SHP77 treated with DMSO at 0.1 percent for 48 hours (cell line): ENCODE measurements at regions not wholly inside any gene's neighbourhood (a gene's known extent, or its start where the extent isn't known, plus 50 kb on each side); places are given as distances from the start of the nearest gene placed in this dataset.
"Not testable (repeated sequence)": the region's sequence is repeated elsewhere in the genome, so short reads cannot be mapped to it uniquely, and the experiment has no call there.

Experiments used
- DNase-seq: peaks from one replicate; lab custom pipeline; 2025; lab: John Stamatoyannopoulos, UW

GRCh38 chr1:148432318-148432717, 50.8 kb downstream of the PPIAL4G start:
- DNase-seq: not testable (repeated sequence)

DNA sequence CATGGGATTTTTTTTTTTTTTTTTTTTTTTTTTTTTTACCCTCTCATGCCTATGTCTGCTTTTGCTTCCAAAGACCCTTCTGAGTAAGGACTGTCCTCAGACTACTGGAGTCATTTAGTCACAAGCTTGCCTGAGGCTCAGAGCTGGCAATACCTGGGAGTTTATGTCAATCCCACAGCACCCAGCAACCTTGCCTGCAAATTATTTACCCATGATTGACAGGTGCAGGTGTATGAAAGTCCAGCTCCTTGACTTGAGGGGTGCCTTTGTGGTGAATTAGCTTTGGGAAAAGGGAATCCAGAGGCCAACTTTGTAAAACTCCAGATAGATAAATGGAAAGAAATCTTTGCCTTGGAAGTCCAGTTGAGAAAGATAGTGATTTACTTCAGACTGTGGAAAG, 53.2 kb downstream of the PPIAL4G start:
- not testable (repeated sequence) for DNase-seq

DNA sequence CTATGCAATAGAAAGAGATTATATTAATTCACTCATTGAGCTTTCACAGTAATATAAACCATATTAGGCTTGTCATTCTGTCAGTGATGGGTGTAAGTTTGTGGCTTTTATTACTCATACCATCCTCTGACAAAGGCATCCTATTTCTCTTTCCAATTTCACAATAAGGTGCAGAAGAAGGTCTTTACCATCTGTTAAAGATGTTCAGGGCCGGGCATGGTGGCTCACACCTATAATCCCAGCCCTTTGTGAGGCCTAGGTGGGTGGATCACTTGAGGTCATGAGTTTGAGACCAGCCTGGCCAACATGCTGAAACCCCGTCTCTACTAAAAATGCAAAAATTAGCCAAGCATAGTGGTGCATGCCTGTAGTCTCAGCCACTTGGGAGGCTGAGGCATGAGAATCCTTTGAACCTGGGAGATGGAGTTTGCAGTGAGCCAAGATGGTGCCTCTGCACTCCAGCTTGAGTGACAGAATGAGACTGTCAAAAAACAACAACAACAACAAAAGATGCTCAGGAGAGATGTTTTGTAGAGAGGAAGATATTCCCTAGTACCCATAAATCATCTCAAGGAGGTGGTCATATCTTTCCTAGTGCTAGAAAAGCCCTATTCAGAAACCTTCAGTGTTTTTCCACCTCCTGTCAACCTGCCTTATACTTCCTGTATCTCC, 56.0 kb downstream of the PPIAL4G start:
- DNase-seq: not testable (repeated sequence)

GRCh38 chr1:148426385-148426784, 56.7 kb downstream of the PPIAL4G start:
- not testable (repeated sequence) for DNase-seq

GRCh38 chr1:148424143-148425003, 58.7 kb downstream of the PPIAL4G start:
- not testable (repeated sequence) for DNase-seq

- not testable (repeated sequence) for DNase-seq
These were observed 60.2 kb downstream of the PPIAL4G start for GRCh38 chr1:148422921-148423320.

GRCh38 chr1:148417241-148417640, 65.9 kb downstream of the PPIAL4G start:
- not testable (repeated sequence) for DNase-seq

DNA sequence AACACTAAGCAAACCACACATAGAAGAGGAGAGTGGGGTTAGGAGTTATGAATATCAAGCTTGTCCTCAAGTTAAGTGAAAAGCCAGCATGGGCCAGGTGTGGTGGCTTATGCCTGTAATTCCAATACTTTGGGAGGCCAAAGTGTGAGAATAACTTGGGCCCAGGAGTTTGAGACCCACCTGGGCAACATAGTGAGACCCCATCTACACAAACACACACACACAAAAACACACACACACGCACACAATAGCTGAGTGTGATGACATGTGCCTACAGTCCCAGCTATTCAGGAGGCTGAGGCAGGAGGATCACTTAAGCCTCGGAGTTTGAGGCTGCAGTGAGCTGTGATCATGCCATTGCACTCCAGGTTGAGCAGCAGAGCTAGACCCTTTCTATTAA, 69.7 kb downstream of the PPIAL4G start:
- not testable (repeated sequence) for DNase-seq

DNA sequence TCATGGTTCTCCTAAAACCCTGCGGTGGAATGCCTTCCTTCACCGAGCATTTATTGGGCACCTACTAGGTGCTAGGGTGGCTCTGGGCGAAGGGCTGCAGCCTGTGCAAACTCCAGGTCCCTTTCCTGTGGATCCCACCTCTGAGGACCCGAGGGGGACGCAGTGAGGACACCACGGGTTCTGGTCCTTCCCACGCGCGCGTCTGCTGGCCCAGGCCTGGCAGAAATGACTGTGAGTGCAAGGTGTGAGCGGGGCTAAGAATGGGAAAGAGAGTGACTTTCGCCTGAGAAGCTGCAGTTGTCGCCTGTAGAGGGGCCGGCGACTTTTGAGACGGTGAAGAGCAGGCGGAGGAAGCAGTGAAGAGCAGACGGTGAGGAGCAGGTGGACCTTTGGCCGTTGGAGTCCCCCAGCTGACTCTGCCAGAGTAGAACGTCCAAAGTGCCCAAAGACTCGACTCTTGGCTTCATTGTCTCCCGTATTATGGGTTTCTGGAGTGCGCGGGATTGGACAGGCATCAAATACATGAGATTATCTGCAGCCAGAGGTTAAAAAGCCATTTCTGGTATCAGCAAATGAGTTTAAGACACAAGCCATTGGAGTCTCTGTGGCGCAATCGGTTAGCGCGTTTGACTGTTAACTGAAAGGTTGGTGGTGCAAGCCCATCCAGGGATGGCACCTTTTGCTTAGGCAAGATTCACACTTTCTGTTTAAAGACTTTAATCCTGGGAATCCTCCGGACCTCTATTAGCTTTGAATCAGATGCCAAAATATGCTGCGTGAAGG, 78.1 kb downstream of the PPIAL4G start:
- DNase-seq: not testable (repeated sequence)

DNA sequence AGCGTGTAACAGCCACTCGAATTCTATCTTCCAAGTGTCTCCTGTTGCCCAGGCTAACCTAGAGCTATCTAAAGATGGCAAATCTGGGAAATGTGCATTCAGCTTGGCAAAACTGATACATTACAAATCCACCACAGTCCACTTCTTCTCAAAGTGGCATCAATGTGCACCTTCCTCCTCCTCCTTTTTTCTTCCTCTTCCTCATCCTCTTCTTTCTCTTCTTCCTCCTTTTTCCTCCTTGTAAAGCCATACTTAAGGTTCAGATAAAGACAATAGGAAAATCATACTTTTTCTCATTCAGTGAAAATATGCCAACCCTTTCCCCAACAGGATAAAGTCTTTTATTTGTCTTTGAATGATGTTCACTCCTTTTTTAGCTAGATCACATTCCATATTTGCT, 79.2 kb downstream of the PPIAL4G start:
- DNase-seq: not testable (repeated sequence)

DNA sequence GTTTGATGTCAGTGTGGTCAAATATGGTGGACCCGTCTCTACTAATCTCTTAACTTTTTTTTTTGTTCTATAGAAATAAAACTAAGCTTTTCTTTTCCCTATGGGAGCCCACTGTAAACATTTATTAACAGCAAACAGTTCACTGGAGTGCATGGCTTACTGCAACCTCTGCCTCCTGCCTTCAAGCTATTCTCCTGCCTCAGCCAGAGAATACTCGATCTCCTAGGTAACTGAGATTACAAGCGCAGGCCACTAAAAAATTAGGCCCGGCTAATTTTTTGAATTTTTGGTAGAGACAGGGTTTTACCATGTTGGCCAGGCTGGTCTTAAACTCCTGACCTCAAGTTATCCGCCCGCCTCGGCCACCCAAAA, 80.0 kb downstream of the PPIAL4G start:
- DNase-seq: not testable (repeated sequence)

DNA sequence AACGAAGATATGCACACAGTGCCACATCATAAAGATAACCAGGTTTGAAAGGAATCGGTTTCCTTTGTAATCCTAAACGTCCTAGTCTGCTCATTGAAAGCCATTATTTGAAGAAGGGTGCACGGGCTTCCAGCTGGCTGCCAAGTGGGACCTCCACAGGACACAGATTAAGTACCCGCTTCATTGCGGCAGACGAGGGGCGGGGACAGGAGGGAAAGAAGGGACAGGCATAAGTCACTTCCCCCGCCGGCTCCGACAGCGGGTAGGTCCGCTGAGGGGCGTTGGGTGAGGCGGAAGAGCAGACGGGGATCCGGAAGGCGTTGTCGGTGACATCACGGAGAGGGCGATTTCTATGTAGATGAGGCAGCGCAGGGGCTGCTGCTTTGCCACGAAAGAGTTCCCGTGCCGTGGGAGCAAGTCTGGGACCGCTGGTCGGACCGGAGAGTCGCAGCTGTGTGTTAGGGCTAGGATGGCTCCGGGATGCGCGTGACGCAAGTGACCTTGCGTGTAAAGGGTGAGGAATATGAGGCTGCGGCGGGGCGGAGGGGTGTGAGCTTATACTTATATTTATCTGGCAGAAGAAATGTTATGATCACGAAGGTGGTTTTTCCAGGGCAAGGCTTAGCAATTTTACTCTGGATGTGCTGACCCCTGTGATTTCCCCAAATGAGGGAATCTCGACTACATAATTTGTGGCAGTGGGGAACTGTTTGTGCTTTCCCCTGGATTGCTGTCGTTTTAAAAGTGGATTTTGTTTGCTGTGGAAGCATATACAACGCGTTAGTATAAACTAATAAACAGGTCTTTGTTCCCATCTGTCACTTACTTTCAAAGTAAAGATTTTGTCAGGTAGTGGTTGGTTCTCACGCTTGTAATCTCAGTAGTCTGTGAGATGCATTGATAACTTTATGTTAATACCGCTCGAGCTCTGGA, 80.7 kb downstream of the PPIAL4G start:
- peak; percentile 96 for DNase-seq

DNA sequence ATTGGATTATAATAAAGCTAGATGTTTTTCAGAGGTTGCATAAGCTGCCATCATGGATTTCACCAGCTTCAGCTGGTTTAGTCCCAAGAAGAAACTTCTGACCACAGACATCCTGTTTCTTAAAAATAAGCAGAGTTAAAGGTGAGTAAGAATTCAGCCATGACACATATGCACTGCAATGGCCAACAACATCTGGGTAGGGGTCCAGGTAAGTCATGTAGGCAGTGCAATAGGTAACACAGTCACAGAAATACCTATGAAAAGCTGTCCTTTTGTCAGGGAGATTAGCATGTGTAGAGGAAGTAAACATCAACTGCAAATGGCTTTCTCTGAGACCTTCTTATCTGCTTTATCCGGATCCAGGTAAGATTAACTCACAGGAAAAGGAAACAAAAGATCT, 85.6 kb downstream of the PPIAL4G start:
- DNase-seq: not testable (repeated sequence)

DNA sequence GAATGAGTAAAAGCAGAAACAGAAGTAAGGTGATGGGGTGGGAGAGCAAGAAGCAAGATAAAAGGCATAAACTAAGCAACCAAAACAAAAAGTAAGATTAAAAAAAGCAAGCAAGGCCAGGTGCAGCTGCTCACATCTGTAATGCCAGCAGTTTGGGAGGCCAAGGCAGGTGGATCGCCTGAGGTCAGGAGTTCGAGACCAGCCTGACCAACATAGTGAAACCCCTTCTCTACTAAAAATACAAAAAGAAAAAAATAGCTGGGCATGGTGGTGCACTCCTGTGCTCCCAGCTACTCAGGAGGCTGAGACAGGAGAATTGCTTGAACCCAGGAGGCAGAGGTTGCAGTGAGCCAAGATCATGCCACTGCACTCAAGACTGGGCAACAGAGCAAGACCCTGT, 90.6 kb downstream of the PPIAL4G start:
- not testable (repeated sequence) for DNase-seq

DNA sequence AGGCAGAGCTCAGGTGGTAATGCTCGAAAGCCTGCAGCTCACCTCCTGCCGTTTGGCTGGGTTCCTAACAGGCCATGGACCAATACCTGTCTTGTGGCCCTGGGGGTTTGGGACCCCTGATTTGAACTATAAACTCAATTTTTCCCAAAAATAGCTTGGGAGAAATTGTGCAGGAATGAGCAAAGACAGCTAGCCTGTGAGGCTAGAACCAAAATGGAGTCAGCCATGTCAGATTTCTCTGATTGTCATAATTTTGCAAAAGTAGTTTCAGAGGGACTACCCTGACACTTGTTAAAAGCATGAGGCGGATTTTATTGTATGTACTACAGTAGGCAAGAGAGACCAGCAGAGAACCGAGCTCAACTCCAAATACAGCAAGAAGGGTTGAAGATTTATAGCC, 91.8 kb downstream of the PPIAL4G start:
- not testable (repeated sequence) for DNase-seq

DNA sequence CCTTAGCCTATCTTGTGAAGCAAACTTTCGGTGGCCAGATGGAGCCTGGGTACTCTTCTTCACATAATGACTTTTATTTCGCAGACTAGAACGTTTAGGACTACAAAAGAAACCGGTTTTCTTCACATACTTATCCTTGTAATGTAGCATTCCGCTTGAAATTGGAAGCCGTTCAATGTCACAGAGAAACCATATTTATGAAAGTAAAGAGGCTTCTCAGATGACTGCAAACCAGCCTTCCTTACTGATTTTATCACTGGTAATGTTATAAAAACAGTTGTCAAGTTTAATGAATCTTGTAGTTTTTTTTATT, 94.1 kb downstream of the PPIAL4G start:
- DNase-seq: no peak

DNA sequence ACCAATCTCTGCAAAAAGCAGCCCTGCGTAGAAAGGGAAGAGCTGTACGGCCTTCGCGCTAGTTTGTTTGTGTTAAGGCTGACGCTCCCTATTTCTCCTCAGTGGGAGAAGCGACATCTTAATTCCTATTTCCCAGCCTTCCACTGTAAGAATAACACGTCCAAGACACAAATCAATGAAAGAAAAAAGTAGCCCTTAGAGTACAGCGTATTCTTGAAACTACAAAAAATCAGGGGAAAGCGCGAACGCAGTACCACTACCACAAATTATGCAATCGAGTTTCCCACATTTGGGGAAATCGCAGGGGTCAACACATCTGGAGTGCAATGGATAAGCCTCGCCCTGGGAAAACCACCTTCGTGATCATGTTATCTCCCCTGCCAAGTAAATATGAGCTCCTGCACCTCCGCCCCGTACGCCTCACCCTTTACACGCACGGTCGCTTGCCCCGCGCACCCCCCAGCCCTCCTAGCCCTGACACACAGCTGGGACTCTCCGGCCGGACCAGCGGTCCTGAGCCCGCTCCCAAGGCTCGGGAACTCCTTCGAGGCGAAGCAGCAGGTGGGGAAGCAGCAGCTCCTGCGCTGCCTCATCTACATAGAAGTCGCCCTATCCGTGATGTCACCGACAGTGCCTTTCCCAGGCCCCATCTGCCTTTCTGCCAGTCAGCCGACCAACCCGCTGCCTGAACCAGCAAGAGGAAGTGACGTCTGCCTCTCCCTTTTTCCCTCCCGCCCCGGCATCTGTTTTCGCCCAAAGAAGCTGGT, 94.7 kb downstream of the PPIAL4G start:
- DNase-seq: peak; percentile 98

GRCh38 chr1:148387949-148388259, 95.2 kb downstream of the PPIAL4G start:
- peak; percentile 76 for DNase-seq

GRCh38 chr1:148387122-148387948, 95.8 kb downstream of the PPIAL4G start:
- peak; percentile 74 for DNase-seq

- no peak for DNase-seq
These were observed 96.5 kb downstream of the PPIAL4G start for GRCh38 chr1:148386617-148387016.
